A549 (cell line): ENCODE measurements at regions not wholly inside any gene's neighbourhood (a gene's known extent, or its start where the extent isn't known, plus 50 kb on each side); places are given as distances from the start of the nearest gene placed in this dataset.

Experiments used
- BHLHE40 ChIP-seq: IDR thresholded peaks from 2 replicates; pipeline ENCODE4 v1.6.1; 2012; ENCODE audit warnings: low read depth, low read length, inconsistent platforms
- CBX2 ChIP-seq: fragments of 200-600 bp; sonication (generic); IDR thresholded peaks from 2 replicates; pipeline ENCODE4 v1.6.1; 2016; ENCODE audit warnings: low read depth, mild to moderate bottlenecking, borderline replicate concordance
- CTCF ChIP-seq: fragments of >200 bp; sonication (Bioruptor Twin); formaldehyde crosslinking; IDR thresholded peaks from 3 replicates; pipeline ENCODE4 v1.5.1; 2016
- EHMT2 ChIP-seq: fragments of 200-600 bp; sonication (generic); IDR thresholded peaks from 2 replicates; pipeline ENCODE4 v1.6.1; 2016; ENCODE audit warnings: antibody characterized with exemption, low read depth, mild to moderate bottlenecking, moderate library complexity
- EP300 ChIP-seq, 2 experiments: fragments of >200 bp; sonication (Bioruptor Twin); formaldehyde crosslinking; IDR thresholded peaks; 2 replicates in 1 of 2; 3 replicates in 1 of 2; pipeline ENCODE4 v1.6.1; 2016 to 2017
- KDM5A ChIP-seq: fragments of 200-600 bp; sonication (generic); IDR thresholded peaks from 2 replicates; pipeline ENCODE4 v1.6.1; 2016; ENCODE audit warnings: antibody characterized with exemption, mild to moderate bottlenecking
- MAX ChIP-seq: IDR thresholded peaks from 2 replicates; pipeline ENCODE4 v1.6.1; 2012
- PHF8 ChIP-seq: fragments of 200-600 bp; sonication (generic); IDR thresholded peaks from 2 replicates; pipeline ENCODE4 v1.6.1; 2016; ENCODE audit warnings: low read depth, mild to moderate bottlenecking, antibody characterized with exemption, moderate library complexity, borderline replicate concordance
- POLR2A ChIP-seq: IDR thresholded peaks from 2 replicates; pipeline ENCODE4 v1.6.1; 2012; ENCODE audit warnings: mild to moderate bottlenecking, low read length
- RAD21 ChIP-seq, 2 experiments: fragments of >200 bp in 1 of 2; sonication (Bioruptor Twin) in 1 of 2; formaldehyde crosslinking in 1 of 2; IDR thresholded peaks in 1 of 2; conservative IDR thresholded peaks in 1 of 2; 2 replicates in 1 of 2; 3 replicates in 1 of 2; pipeline ENCODE4 v1.6.1; 2012 to 2018; ENCODE audit warnings: inconsistent platforms in 1 of 2
- RCOR1 ChIP-seq: fragments of 150-350 bp; IDR thresholded peaks from 2 replicates; pipeline ENCODE4 v1.6.1; 2014; ENCODE audit warnings: antibody characterized with exemption, low read length, low read depth
- TP53 ChIP-seq: fragments of 250-450 bp; sonication (Bioruptor Pico); IDR thresholded peaks from 2 replicates; pipeline ENCODE4 v1.5.0; 2021; ENCODE audit warnings: mild to moderate bottlenecking, moderate library complexity

- no peak for TF ChIP-seq CBX2
- TF ChIP-seq CTCF: no peak
- TF ChIP-seq PHF8: no peak
- TF ChIP-seq RCOR1: no peak
- no peak for TF ChIP-seq RAD21 (conservative IDR thresholded peaks at IDR 0.05 in 1 of 2, IDR thresholded peaks at IDR 0.05 in 1 of 2)
- TF ChIP-seq EP300 (IDR thresholded peaks at IDR 0.05): no peak
- no peak for TF ChIP-seq BHLHE40
- TF ChIP-seq MAX: no peak
- no peak for TF ChIP-seq TP53 (CRISPR knock-in tag)
- TF ChIP-seq KDM5A: no peak
- no peak for TF ChIP-seq EHMT2
- no peak for TF ChIP-seq POLR2A
Observed at GRCh38 chr12:43278541-43278832, 273.5 kb downstream of the ADAMTS20 start.
